GM12878 (cell line): ENCODE measurements at regions not wholly inside any gene's neighbourhood (a gene's known extent, or its start where the extent isn't known, plus 50 kb on each side); places are given as distances from the start of the nearest gene placed in this dataset.
A peak's percentile ranks its signal among the peaks of the same experiment; 100 is the strongest.

Source experiments
- ATAC-seq: fragments of 200-7000 bp; cut with Tn5 transposase; 3 replicates; pipeline ENCODE4 v1.9.1; 2020; ENCODE audit warnings: mild to moderate bottlenecking, moderate library complexity
- BruUV-seq: library from RNA; stranded (reverse); fragments of 400-500 nt; replicated peaks from 2 replicates; lab custom pipeline; 2021; lab: Mats Ljungman, UMichigan
- CTCF ChIA-PET: fragments of 300-600 bp; sonication (Branson Sonifier 250); formaldehyde crosslinking; extraction: SDS; loops from one replicate; lab custom pipeline; 2021; ENCODE audit warnings: inconsistent platforms; lab: Yijun Ruan, JAX
- POLR2A ChIA-PET: fragments of 350-600 bp; formaldehyde crosslinking; extraction: SDS; loops from one replicate; lab custom pipeline; 2021; ENCODE audit warnings: inconsistent platforms; lab: Charles Lee
- RAD21 ChIA-PET: fragments of 300-600 bp; sonication (Branson Sonifier 250); formaldehyde crosslinking; loops from one replicate; lab custom pipeline; 2023; ENCODE audit warnings: antibody characterized with exemption; ENCODE audit not compliant: unreplicated experiment; lab: Charles Lee
- SMC1A ChIA-PET: fragments of 300-600 bp; sonication (Branson Sonifier 250); formaldehyde crosslinking; loops from one replicate; lab custom pipeline; 2023; ENCODE audit not compliant: unreplicated experiment, uncharacterized antibody; lab: Charles Lee
- DNase-seq: peaks from one replicate; pipeline ENCODE4 v3.0.0-alpha.2; 2011; ENCODE audit warnings: low read depth, low spot score
- FAIRE-seq: peaks from 3 replicates; lab custom pipeline; 2011; peaks lifted over from hg19 to GRCh38; lab: Jason Lieb, UNC
- H2AFZ ChIP-seq: 2 replicates; pipeline ENCODE4 v1.6.0; 2011; ENCODE audit warnings: low read depth, low read length, control low read depth; ENCODE audit not compliant: control insufficient read depth
- H3K27ac ChIP-seq: 2 replicates; pipeline ENCODE4 v1.5.1; 2011; ENCODE audit warnings: control low read depth; ENCODE audit not compliant: control insufficient read depth, insufficient read depth
- H3K27me3 ChIP-seq, 2 experiments: replicated peaks in 1 of 2; 2 replicates each; pipeline versions ENCODE4 v1.6.0 to v1.6.1; 2011; ENCODE audit warnings: low read length in 1 of 2; ENCODE audit not compliant: control insufficient read depth in 2 of 2, insufficient read depth in 2 of 2
- H3K36me3 ChIP-seq, 2 experiments: 2 replicates each; pipeline ENCODE4 v1.5.1; 2011; ENCODE audit warnings: low read length in 1 of 2; ENCODE audit not compliant: control insufficient read depth in 2 of 2, insufficient read depth in 2 of 2
- H3K4me1 ChIP-seq: 2 replicates; pipeline ENCODE4 v1.6.1; 2011; ENCODE audit warnings: mild to moderate bottlenecking, low read length, moderate library complexity, mixed read lengths; ENCODE audit not compliant: control insufficient read depth, insufficient read depth
- H3K4me2 ChIP-seq: 2 replicates; pipeline ENCODE4 v1.6.0; 2011; ENCODE audit warnings: control low read depth; ENCODE audit not compliant: control insufficient read depth, insufficient read depth
- H3K4me3 ChIP-seq: fragments of 200-600 bp; sonication (generic); 2 replicates; pipeline ENCODE4 v1.5.1; 2016
- H3K79me2 ChIP-seq: 2 replicates; pipeline ENCODE4 v1.6.0; 2011; ENCODE audit warnings: low read length; ENCODE audit not compliant: control insufficient read depth, insufficient read depth
- H3K9ac ChIP-seq: 2 replicates; pipeline ENCODE4 v1.8.0; 2011; ENCODE audit warnings: low read length, control low read depth, mixed read lengths; ENCODE audit not compliant: control insufficient read depth, insufficient read depth
- H3K9me3 ChIP-seq: replicated peaks from 3 replicates; pipeline ENCODE4 v1.5.1; 2011; ENCODE audit warnings: mild to moderate bottlenecking, low read length; ENCODE audit not compliant: control insufficient read depth, insufficient read depth
- H4K20me1 ChIP-seq: 2 replicates; pipeline ENCODE4 v1.6.0; 2011; ENCODE audit not compliant: control insufficient read depth, insufficient read depth
- CBX3 ChIP-seq: fragments of 200-600 bp; sonication (generic); IDR thresholded peaks from 2 replicates; pipeline ENCODE4 v1.6.1; 2016; ENCODE audit warnings: low read depth, borderline replicate concordance
- CHD1 ChIP-seq: IDR thresholded peaks from 2 replicates; pipeline ENCODE4 v1.6.1; 2012; ENCODE audit warnings: low read depth, low read length, improper control_type of control experiment
- CREM ChIP-seq: IDR thresholded peaks from 2 replicates; pipeline ENCODE4 v1.6.1; 2014; ENCODE audit warnings: antibody characterized with exemption, low read depth
- HDAC6 ChIP-seq: fragments of 200-600 bp; sonication (generic); IDR thresholded peaks from one replicate; pipeline ENCODE4 v1.8.0; 2017; ENCODE audit warnings: antibody characterized with exemption; ENCODE audit not compliant: unreplicated experiment
- HSF1 ChIP-seq: fragments of 150-350 bp; IDR thresholded peaks from 2 replicates; pipeline ENCODE4 v1.6.1; 2014; ENCODE audit warnings: mild to moderate bottlenecking, low read depth, low read length
- KAT2A ChIP-seq: conservative IDR thresholded peaks from 2 replicates; pipeline ENCODE4 v1.6.1; 2011; ENCODE audit warnings: low read depth, low read length; ENCODE audit not compliant: control insufficient read depth
- MAX ChIP-seq: IDR thresholded peaks from 2 replicates; pipeline ENCODE4 v1.6.1; 2012; ENCODE audit warnings: low read depth, low read length, improper control_type of control experiment
- NFYB ChIP-seq: IDR thresholded peaks from 2 replicates; pipeline ENCODE4 v1.6.1; 2011; ENCODE audit warnings: low read depth, mild to moderate bottlenecking, low read length, improper control_type of control experiment, moderate library complexity; ENCODE audit not compliant: insufficient read depth
- PML ChIP-seq: IDR thresholded peaks from 2 replicates; pipeline ENCODE4 v1.6.1; 2012; ENCODE audit warnings: low read length, inconsistent platforms
- SPI1 ChIP-seq: IDR thresholded peaks from 2 replicates; pipeline ENCODE4 v1.6.1; 2011; ENCODE audit warnings: low read depth, mild to moderate bottlenecking, low read length, moderate library complexity, borderline replicate concordance; ENCODE audit not compliant: insufficient read depth
- TAF1 ChIP-seq: IDR thresholded peaks from 2 replicates; pipeline ENCODE4 v1.6.1; 2011; ENCODE audit warnings: mild to moderate bottlenecking, low read depth, low read length, borderline replicate concordance
- ZNF384 ChIP-seq: IDR thresholded peaks from 2 replicates; pipeline ENCODE4 v1.6.1; 2012; ENCODE audit warnings: low read depth, mild to moderate bottlenecking, low read length, improper control_type of control experiment, borderline replicate concordance
- WGBS: methylation state at CpG from one replicate; pipeline ENCODE4 v1.1.6; 2016; ENCODE audit warnings: low lambda C conversion rate; ENCODE audit not compliant: insufficient replicate concordance, insufficient coverage; ENCODE audit errors: missing lambda C conversion rate; 5-methylcytosine and 5-hydroxymethylcytosine counted together
- in situ Hi-C: fragments of 300-500 bp; cut with MboI; formaldehyde crosslinking; loops from 9 replicates; pipeline ENCODE4 v1.14.3; 2018; ENCODE audit warnings: mixed read lengths
- intact Hi-C: fragments of 100-400 bp; cut with micrococcal nuclease; formaldehyde crosslinking; loops from one replicate; pipeline ENCODE4 v1.14.2; 2022; ENCODE audit not compliant: unreplicated experiment
- TF ChIP-seq, protein P1 (sequence below), 3 experiments: IDR thresholded peaks in 2 of 3; conservative IDR thresholded peaks in 1 of 3; 2 replicates each; pipeline ENCODE4 v1.5.1; 2011; ENCODE audit warnings: low read depth in 3 of 3, low read length in 3 of 3, mild to moderate bottlenecking in 3 of 3, control low read depth in 2 of 3, moderate library complexity in 2 of 3, inconsistent platforms in 1 of 3, mixed read lengths in 1 of 3; ENCODE audit not compliant: control insufficient read depth in 2 of 3, insufficient read depth in 1 of 3; ENCODE audit errors: extremely low read depth in 1 of 3
- TF ChIP-seq, protein P2 (sequence below): fragments of 450-650 bp; formaldehyde crosslinking; IDR thresholded peaks from 2 replicates; pipeline ENCODE4 v1.4.0; 2020; ENCODE audit warnings: mild to moderate bottlenecking, moderate library complexity

DNA sequence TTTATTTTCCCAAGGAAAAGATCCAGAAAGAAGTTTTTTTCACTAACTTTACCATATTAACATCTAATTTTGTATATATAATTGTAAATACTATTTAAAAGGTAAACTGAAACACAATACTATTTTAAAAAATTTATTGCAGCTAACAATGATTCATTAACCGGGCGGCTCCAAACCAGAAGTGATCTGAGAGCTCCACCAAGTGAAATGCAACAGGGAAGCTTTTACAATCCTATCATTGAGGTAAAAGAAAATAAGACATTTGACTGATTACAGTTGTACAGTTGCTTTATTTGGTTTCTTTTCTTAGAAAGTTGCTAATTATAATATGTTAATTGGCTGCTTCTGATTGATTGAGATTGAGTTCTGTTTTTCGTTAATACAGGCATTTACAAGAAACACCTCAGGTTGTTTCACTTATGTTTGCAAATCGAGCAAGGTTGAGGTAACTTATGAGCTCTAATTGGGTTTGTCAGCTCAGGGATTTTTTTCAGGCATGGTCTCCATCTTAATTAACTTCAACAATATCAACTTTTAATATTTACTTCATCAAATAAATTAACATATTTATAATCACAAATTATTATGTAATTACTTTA is 220.2 kb upstream of the UGT8 start (continued):
- TF ChIP-seq, protein P1, sequence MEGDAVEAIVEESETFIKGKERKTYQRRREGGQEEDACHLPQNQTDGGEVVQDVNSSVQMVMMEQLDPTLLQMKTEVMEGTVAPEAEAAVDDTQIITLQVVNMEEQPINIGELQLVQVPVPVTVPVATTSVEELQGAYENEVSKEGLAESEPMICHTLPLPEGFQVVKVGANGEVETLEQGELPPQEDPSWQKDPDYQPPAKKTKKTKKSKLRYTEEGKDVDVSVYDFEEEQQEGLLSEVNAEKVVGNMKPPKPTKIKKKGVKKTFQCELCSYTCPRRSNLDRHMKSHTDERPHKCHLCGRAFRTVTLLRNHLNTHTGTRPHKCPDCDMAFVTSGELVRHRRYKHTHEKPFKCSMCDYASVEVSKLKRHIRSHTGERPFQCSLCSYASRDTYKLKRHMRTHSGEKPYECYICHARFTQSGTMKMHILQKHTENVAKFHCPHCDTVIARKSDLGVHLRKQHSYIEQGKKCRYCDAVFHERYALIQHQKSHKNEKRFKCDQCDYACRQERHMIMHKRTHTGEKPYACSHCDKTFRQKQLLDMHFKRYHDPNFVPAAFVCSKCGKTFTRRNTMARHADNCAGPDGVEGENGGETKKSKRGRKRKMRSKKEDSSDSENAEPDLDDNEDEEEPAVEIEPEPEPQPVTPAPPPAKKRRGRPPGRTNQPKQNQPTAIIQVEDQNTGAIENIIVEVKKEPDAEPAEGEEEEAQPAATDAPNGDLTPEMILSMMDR (IDR thresholded peaks at IDR 0.05 in 2 of 3, conservative IDR thresholded peaks at IDR 0.05 in 1 of 3; ENCODE audit: control insufficient read depth in 2 of 3, extremely low read depth in 1 of 3, insufficient read depth in 1 of 3, low read depth in 3 of 3, low read length in 3 of 3): peak in 1 of 3 experiments; percentile 45; a peak in 1 of 6 replicates
- TF ChIP-seq CREM (no peak), PML (no peak), HDAC6 (no peak)

DNA sequence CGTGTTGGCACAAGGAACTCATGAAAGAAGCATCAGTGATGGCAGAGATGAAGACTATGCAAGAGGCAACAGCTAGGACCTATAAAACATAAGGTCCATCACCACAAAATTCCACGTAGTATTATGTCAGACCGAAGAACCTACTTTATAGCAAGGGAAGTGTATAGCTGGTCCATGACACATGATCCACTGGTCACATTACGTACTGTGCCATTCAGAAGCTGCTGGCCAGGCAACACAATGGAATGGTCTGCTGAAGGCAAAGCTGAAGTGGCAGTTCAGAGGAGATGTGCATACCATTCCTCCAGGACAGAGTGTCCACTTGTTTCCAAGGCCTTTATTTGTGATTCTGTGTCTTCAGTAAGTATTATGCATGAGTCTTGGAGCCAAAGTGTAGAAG is 215.5 kb upstream of the UGT8 start:
- Histone ChIP-seq H2AFZ (no peak overlapping the region), H4K20me1 (no peaks in the 10 kb centered on the region), H3K27me3 (no peaks in the 10 kb centered on the region), H3K27ac (no peak overlapping the region), H3K36me3 (no peaks in the 10 kb centered on the region), H3K4me2 (no peak overlapping the region), H3K4me3 (no peak overlapping the region), H3K79me2 (no peaks in the 10 kb centered on the region), H3K4me1 (no peaks in the 10 kb centered on the region), H3K9me3 (no peaks in the 10 kb centered on the region), H3K9ac (no peak overlapping the region)
- ATAC-seq (no peak), DNase-seq (no peak), FAIRE-seq (no peak)
- intact Hi-C loops (loop anchor here (10.0 kb wide), 2 partner anchors 618 to 1108 kb away; partner anchors contain the start of gene CAMK2D), in situ Hi-C loops (loop anchor here (5.0 to 10.0 kb wide), 2 partner anchors 428 to 986 kb away; no protein-coding TSS in a partner anchor)
- ChIA-PET RAD21 (interaction anchor here (1.0 to 4.1 kb wide), 4 partner anchors 271 to 988 kb away, joined by 3 to 32 read pairs (median 4); no protein-coding TSS in a partner anchor), CTCF (interaction anchor here (1.2 to 3.5 kb wide), 7 partner anchors 275 to 988 kb away, joined by 3 to 46 read pairs (median 15); no protein-coding TSS in a partner anchor), POLR2A (no interaction called here), SMC1A (interaction anchor here (0.8 to 4.2 kb wide), 6 partner anchors 13 to 991 kb away, joined by 3 to 41 read pairs (median 3); no protein-coding TSS in a partner anchor)
- 41% methylated on average over 4 of the region's 4 CpGs for WGBS
- no TSS peak for BruUV-seq
- no peak for TF ChIP-seq TAF1
- TF ChIP-seq KAT2A: no peak
- no peak for TF ChIP-seq NFYB
- TF ChIP-seq, protein P2, sequence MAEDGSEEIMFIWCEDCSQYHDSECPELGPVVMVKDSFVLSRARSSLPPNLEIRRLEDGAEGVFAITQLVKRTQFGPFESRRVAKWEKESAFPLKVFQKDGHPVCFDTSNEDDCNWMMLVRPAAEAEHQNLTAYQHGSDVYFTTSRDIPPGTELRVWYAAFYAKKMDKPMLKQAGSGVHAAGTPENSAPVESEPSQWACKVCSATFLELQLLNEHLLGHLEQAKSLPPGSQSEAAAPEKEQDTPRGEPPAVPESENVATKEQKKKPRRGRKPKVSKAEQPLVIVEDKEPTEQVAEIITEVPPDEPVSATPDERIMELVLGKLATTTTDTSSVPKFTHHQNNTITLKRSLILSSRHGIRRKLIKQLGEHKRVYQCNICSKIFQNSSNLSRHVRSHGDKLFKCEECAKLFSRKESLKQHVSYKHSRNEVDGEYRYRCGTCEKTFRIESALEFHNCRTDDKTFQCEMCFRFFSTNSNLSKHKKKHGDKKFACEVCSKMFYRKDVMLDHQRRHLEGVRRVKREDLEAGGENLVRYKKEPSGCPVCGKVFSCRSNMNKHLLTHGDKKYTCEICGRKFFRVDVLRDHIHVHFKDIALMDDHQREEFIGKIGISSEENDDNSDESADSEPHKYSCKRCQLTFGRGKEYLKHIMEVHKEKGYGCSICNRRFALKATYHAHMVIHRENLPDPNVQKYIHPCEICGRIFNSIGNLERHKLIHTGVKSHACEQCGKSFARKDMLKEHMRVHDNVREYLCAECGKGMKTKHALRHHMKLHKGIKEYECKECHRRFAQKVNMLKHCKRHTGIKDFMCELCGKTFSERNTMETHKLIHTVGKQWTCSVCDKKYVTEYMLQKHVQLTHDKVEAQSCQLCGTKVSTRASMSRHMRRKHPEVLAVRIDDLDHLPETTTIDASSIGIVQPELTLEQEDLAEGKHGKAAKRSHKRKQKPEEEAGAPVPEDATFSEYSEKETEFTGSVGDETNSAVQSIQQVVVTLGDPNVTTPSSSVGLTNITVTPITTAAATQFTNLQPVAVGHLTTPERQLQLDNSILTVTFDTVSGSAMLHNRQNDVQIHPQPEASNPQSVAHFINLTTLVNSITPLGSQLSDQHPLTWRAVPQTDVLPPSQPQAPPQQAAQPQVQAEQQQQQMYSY: no peak
- TF ChIP-seq CBX3: no peak
- TF ChIP-seq HSF1: no peak
- no peak for TF ChIP-seq MAX
- no peak for TF ChIP-seq ZNF384
- TF ChIP-seq SPI1: no peak
- TF ChIP-seq CHD1: no peak
